ENCODE measurements at regions not wholly inside any gene's neighbourhood (a gene's known extent, or its start where the extent isn't known, plus 50 kb on each side); places are given as distances from the start of the nearest gene placed in this dataset.

GRCh38 chr14:87067061-87067460 is 925.9 kb downstream of the GALC start:
- TF ChIP-seq CTCF (IDR thresholded peaks at IDR 0.05): no peak
- H3K4me3 Mint-ChIP-seq: no peak overlapping the region
- no peaks in the 10 kb centered on the region; the same call in 1 of the 2 replicates for H3K27me3 Mint-ChIP-seq (ENCODE audit: insufficient read depth)
- no peaks in the 10 kb centered on the region for H3K36me3 Mint-ChIP-seq (ENCODE audit: low read depth)
- H3K4me1 Mint-ChIP-seq (ENCODE audit: low read depth): no peaks in the 10 kb centered on the region
- no peak overlapping the region for H3K27ac Mint-ChIP-seq
- DNase-seq: no peak
- H3K9me3 Mint-ChIP-seq: peaks cover 14% of the 10 kb centered on the region

GRCh38 chr14:87066221-87066817 is 926.7 kb downstream of the GALC start:
- peaks cover 15% of the 10 kb centered on the region for H3K9me3 Mint-ChIP-seq
- DNase-seq: no peak
- no peaks in the 10 kb centered on the region for H3K4me1 Mint-ChIP-seq (ENCODE audit: low read depth)

GRCh38 chr14:87065366-87065765 is 927.6 kb downstream of the GALC start:
- TF ChIP-seq CTCF (IDR thresholded peaks at IDR 0.05): no peak
- H3K27me3 Mint-ChIP-seq (ENCODE audit: insufficient read depth): no peaks in the 10 kb centered on the region; the same call in 1 of the 2 replicates
- H3K27ac Mint-ChIP-seq: no peak overlapping the region
- H3K36me3 Mint-ChIP-seq (ENCODE audit: low read depth): no peaks in the 10 kb centered on the region
- no peaks in the 10 kb centered on the region for H3K4me1 Mint-ChIP-seq (ENCODE audit: low read depth)
- no peak for DNase-seq
- no peak overlapping the region for H3K4me3 Mint-ChIP-seq
- H3K9me3 Mint-ChIP-seq: peaks cover 18% of the 10 kb centered on the region

More at GRCh38 chr14:87066221-87066817, 926.7 kb downstream of the GALC start:
- Mint-ChIP-seq H3K4me3 (no peak overlapping the region), H3K27ac (no peak overlapping the region), H3K27me3 (ENCODE audit: insufficient read depth) (no peaks in the 10 kb centered on the region; the same call in 1 of the 2 replicates), H3K36me3 (ENCODE audit: low read depth) (no peaks in the 10 kb centered on the region)
- TF ChIP-seq CTCF (IDR thresholded peaks at IDR 0.05): peak; percentile 63; the same call in 1 of the 2 replicates

GRCh38 chr14:87063181-87063580 is 929.8 kb downstream of the GALC start:
- no peak overlapping the region for H3K27ac Mint-ChIP-seq
- TF ChIP-seq CTCF (IDR thresholded peaks at IDR 0.05): no peak
- no peak for DNase-seq
- peaks cover 14% of the 10 kb centered on the region for H3K9me3 Mint-ChIP-seq
- H3K4me1 Mint-ChIP-seq (ENCODE audit: low read depth): no peaks in the 10 kb centered on the region
- H3K4me3 Mint-ChIP-seq: no peak overlapping the region
- no peaks in the 10 kb centered on the region for H3K27me3 Mint-ChIP-seq (ENCODE audit: insufficient read depth)
- H3K36me3 Mint-ChIP-seq (ENCODE audit: low read depth): no peaks in the 10 kb centered on the region

- peaks cover 14% of the 10 kb centered on the region for H3K9me3 Mint-ChIP-seq
- no peaks in the 10 kb centered on the region for H3K4me1 Mint-ChIP-seq (ENCODE audit: low read depth)
- no peak overlapping the region for H3K27ac Mint-ChIP-seq
- DNase-seq: no peak
- no peaks in the 10 kb centered on the region for H3K36me3 Mint-ChIP-seq (ENCODE audit: low read depth)
- TF ChIP-seq CTCF (IDR thresholded peaks at IDR 0.05): no peak
- no peak overlapping the region for H3K4me3 Mint-ChIP-seq
- H3K27me3 Mint-ChIP-seq (ENCODE audit: insufficient read depth): no peaks in the 10 kb centered on the region; the same call in 1 of the 2 replicates
Measured at GRCh38 chr14:87060405-87060804, 932.6 kb downstream of the GALC start.
